ENCODE measurements at regions not wholly inside any gene's neighbourhood (a gene's known extent, or its start where the extent isn't known, plus 50 kb on each side); places are given as distances from the start of the nearest gene placed in this dataset.
"Not testable (repeated sequence)": the region's sequence is repeated elsewhere in the genome, so short reads cannot be mapped to it uniquely, and the experiment has no call there.

- no peak for DNase-seq (ENCODE audit: low spot score)
These were observed 598.9 kb upstream of the GRM7 start for GRCh38 chr3:6262010-6262409.

GRCh38 chr3:6264036-6264435, 596.9 kb upstream of the GRM7 start:
- DNase-seq (ENCODE audit: low spot score) = no peak

- DNase-seq (ENCODE audit: low spot score) = no peak
These were observed 596.0 kb upstream of the GRM7 start for GRCh38 chr3:6264906-6265305.

- no peak for DNase-seq (ENCODE audit: low spot score)
These were observed 594.8 kb upstream of the GRM7 start for GRCh38 chr3:6266135-6266534.

- DNase-seq (ENCODE audit: low spot score) = no peak
These were observed 587.0 kb upstream of the GRM7 start for GRCh38 chr3:6273878-6274277.

- DNase-seq (ENCODE audit: low spot score) = no peak
These were observed 579.3 kb upstream of the GRM7 start for GRCh38 chr3:6281662-6282061.

GRCh38 chr3:6282918-6283317, 578.0 kb upstream of the GRM7 start:
- no peak for DNase-seq (ENCODE audit: low spot score)

GRCh38 chr3:6287088-6287875, 573.6 kb upstream of the GRM7 start:
- DNase-seq (ENCODE audit: low spot score) = no peak

GRCh38 chr3:6301626-6302025, 559.3 kb upstream of the GRM7 start:
- no peak for DNase-seq (ENCODE audit: low spot score)

- no peak for DNase-seq (ENCODE audit: low spot score)
These were observed 545.0 kb upstream of the GRM7 start for GRCh38 chr3:6315906-6316305.

- DNase-seq (ENCODE audit: low spot score) = no peak
These were observed 538.9 kb upstream of the GRM7 start for GRCh38 chr3:6321999-6322398.

- DNase-seq (ENCODE audit: low spot score) = no peak
These were observed 534.1 kb upstream of the GRM7 start for GRCh38 chr3:6326771-6327170.

GRCh38 chr3:6340980-6341325, 520.0 kb upstream of the GRM7 start:
- not testable (repeated sequence) for DNase-seq (ENCODE audit: low spot score)

GRCh38 chr3:6351752-6352151, 509.2 kb upstream of the GRM7 start:
- no peak for DNase-seq (ENCODE audit: low spot score)

- DNase-seq (ENCODE audit: low spot score) = no peak
These were observed 506.3 kb upstream of the GRM7 start for GRCh38 chr3:6354653-6355052.

GRCh38 chr3:6362406-6362805, 498.5 kb upstream of the GRM7 start:
- DNase-seq (ENCODE audit: low spot score) = no peak

GRCh38 chr3:6367171-6367570, 493.7 kb upstream of the GRM7 start:
- DNase-seq (ENCODE audit: low spot score) = no peak

GRCh38 chr3:6392123-6392522, 468.8 kb upstream of the GRM7 start:
- no peak for DNase-seq (ENCODE audit: low spot score)

GRCh38 chr3:6394944-6395343, 466.0 kb upstream of the GRM7 start:
- DNase-seq (ENCODE audit: low spot score) = no peak

GRCh38 chr3:6396631-6397030, 464.3 kb upstream of the GRM7 start:
- no peak for DNase-seq (ENCODE audit: low spot score)

GRCh38 chr3:6402666-6403065, 458.2 kb upstream of the GRM7 start:
- not testable (repeated sequence) for DNase-seq (ENCODE audit: low spot score)

- DNase-seq (ENCODE audit: low spot score) = not testable (repeated sequence)
These were observed 454.0 kb upstream of the GRM7 start for GRCh38 chr3:6406923-6407322.

- DNase-seq (ENCODE audit: low spot score) = no peak
These were observed 444.8 kb upstream of the GRM7 start for GRCh38 chr3:6416049-6416661.

- DNase-seq (ENCODE audit: low spot score) = no peak
These were observed 443.7 kb upstream of the GRM7 start for GRCh38 chr3:6417174-6417573.

Data from HT-29 (cell line).